ENCODE measurements at regions not wholly inside any gene's neighbourhood (a gene's known extent, or its start where the extent isn't known, plus 50 kb on each side); places are given as distances from the start of the nearest gene placed in this dataset.

- TF ChIP-seq, protein P1, sequence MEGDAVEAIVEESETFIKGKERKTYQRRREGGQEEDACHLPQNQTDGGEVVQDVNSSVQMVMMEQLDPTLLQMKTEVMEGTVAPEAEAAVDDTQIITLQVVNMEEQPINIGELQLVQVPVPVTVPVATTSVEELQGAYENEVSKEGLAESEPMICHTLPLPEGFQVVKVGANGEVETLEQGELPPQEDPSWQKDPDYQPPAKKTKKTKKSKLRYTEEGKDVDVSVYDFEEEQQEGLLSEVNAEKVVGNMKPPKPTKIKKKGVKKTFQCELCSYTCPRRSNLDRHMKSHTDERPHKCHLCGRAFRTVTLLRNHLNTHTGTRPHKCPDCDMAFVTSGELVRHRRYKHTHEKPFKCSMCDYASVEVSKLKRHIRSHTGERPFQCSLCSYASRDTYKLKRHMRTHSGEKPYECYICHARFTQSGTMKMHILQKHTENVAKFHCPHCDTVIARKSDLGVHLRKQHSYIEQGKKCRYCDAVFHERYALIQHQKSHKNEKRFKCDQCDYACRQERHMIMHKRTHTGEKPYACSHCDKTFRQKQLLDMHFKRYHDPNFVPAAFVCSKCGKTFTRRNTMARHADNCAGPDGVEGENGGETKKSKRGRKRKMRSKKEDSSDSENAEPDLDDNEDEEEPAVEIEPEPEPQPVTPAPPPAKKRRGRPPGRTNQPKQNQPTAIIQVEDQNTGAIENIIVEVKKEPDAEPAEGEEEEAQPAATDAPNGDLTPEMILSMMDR (IDR thresholded peaks at IDR 0.05) = no peak
- Histone ChIP-seq H3K4me1 (no peaks in the 10 kb centered on the region), H3K27ac (no peak overlapping the region), H3K36me3 (no peaks in the 10 kb centered on the region), H3K4me3 (no peak overlapping the region), H3K9me3 (peaks cover 0 to 7% (median 0%) of the 10 kb centered on the region in 3 donors), H3K27me3 (no peaks in the 10 kb centered on the region)
- no peak for DNase-seq
- intact Hi-C loops (cut with DNase I; ENCODE audit: low total_unique reads) = no loop called here
These were observed 265.7 kb upstream of the NPY start for GRCh38 chr7:24018331-24018730.

DNA sequence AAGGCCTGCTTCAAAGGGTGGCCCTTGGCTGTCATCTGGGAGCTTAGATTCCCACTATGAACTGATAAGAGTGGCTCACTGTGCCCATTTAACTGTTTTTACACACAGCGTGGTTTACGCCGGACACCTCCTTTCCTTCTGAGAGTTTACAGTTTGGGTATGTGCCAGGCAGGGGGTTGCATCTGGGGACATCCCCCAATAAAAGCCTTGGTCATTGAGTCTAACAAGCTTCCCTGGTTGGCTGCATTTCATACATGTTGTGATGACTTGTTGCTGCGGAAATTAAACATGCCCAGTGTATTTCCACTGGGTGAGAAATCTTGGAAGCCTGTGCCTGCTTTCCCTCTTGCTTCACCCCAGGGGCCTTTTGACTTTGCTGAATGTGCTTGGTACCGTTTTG, 264.1 kb upstream of the NPY start:
- TF ChIP-seq, protein P1 (IDR thresholded peaks at IDR 0.05) = no peak
- no peaks in the 10 kb centered on the region for H3K36me3 ChIP-seq
- peaks cover 0 to 6% (median 0%) of the 10 kb centered on the region in 3 donors for H3K9me3 ChIP-seq
- H3K4me1 ChIP-seq = no peaks in the 10 kb centered on the region
- no peaks in the 10 kb centered on the region for H3K27me3 ChIP-seq
- no peak for DNase-seq
- H3K4me3 ChIP-seq = no peak overlapping the region
- no peak overlapping the region for H3K27ac ChIP-seq
- intact Hi-C loops (cut with DNase I; ENCODE audit: low total_unique reads) = no loop called here

- TF ChIP-seq, protein P1 (IDR thresholded peaks at IDR 0.05) = no peak
- DNase-seq = no peak
- intact Hi-C loops (cut with DNase I; ENCODE audit: low total_unique reads) = no loop called here
- no peaks in the 10 kb centered on the region for H3K4me1 ChIP-seq
- H3K9me3 ChIP-seq = no peaks in the 10 kb centered on the region
- no peaks in the 10 kb centered on the region for H3K36me3 ChIP-seq
- no peak overlapping the region for H3K27ac ChIP-seq
- no peaks in the 10 kb centered on the region for H3K27me3 ChIP-seq
- H3K4me3 ChIP-seq = no peak overlapping the region
These were observed 259.5 kb upstream of the NPY start for GRCh38 chr7:24024276-24025068.

GRCh38 chr7:24025094-24025493, 258.9 kb upstream of the NPY start:
- no peaks in the 10 kb centered on the region for H3K27me3 ChIP-seq
- no peak overlapping the region for H3K4me3 ChIP-seq
- no peak for DNase-seq
- H3K36me3 ChIP-seq = no peaks in the 10 kb centered on the region
- TF ChIP-seq, protein P1 (IDR thresholded peaks at IDR 0.05) = no peak
- intact Hi-C loops (cut with DNase I; ENCODE audit: low total_unique reads) = no loop called here
- no peaks in the 10 kb centered on the region for H3K9me3 ChIP-seq
- H3K4me1 ChIP-seq = no peaks in the 10 kb centered on the region
- no peak overlapping the region for H3K27ac ChIP-seq

DNA sequence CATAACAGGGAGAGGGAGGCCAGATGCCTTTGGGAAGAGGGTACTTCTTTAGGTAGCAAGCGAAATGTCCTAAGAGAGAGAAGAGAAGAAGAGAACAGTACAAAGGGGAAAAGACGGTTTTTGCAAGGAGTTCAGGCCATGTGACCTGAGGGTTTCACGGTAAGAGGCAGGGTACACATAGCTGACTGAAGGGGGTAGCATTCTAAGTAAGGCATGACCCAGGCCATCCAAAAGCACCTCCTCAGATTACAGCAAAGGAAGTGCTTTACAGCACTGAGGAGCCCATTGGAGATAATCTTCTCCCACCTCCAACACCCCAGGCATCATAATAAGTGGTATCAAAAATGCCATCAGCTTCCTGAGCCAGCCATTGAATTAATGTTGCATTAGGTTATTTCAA, 258.2 kb upstream of the NPY start:
- H3K36me3 ChIP-seq = no peaks in the 10 kb centered on the region
- H3K9me3 ChIP-seq = no peaks in the 10 kb centered on the region
- no peaks in the 10 kb centered on the region for H3K27me3 ChIP-seq
- TF ChIP-seq, protein P1 (IDR thresholded peaks at IDR 0.05) = no peak
- H3K4me1 ChIP-seq = no peaks in the 10 kb centered on the region
- H3K4me3 ChIP-seq = no peak overlapping the region
- H3K27ac ChIP-seq = no peak overlapping the region
- DNase-seq = no peak
- intact Hi-C loops (cut with DNase I; ENCODE audit: low total_unique reads) = no loop called here

Data from tibial artery (tissue), 4 donors.